ENCODE measurements at regions not wholly inside any gene's neighbourhood (a gene's known extent, or its start where the extent isn't known, plus 50 kb on each side); places are given as distances from the start of the nearest gene placed in this dataset.

- no peak overlapping the region for H3K9ac ChIP-seq (ENCODE audit: low read depth in 2 of 2, low read length in 2 of 2)
- H3K27me3 ChIP-seq: no peaks in the 10 kb centered on the region
- intact Hi-C loops (cut with DNase I): no loop called here
- H3K4me1 ChIP-seq: no peaks in the 10 kb centered on the region
- DNase-seq: no peak
- no peaks in the 10 kb centered on the region for H3K9me3 ChIP-seq
- no peak overlapping the region for H3K27ac ChIP-seq
- H3K4me3 ChIP-seq: no peak overlapping the region
- no peaks in the 10 kb centered on the region for H3K36me3 ChIP-seq
- no peak for TF ChIP-seq CTCF (IDR thresholded peaks at IDR 0.05)
Observed at GRCh38 chr11:131109790-131110189, 193.5 kb upstream of the SNX19 start.

GRCh38 chr11:131111775-131112174 is 195.5 kb upstream of the SNX19 start:
- no peaks in the 10 kb centered on the region for H3K27me3 ChIP-seq
- DNase-seq: no peak
- H3K9me3 ChIP-seq: no peaks in the 10 kb centered on the region
- H3K27ac ChIP-seq: no peak overlapping the region
- TF ChIP-seq CTCF (IDR thresholded peaks at IDR 0.05): no peak
- H3K36me3 ChIP-seq: no peaks in the 10 kb centered on the region
- H3K9ac ChIP-seq (ENCODE audit: low read depth in 2 of 2, low read length in 2 of 2): no peak overlapping the region
- no peaks in the 10 kb centered on the region for H3K4me1 ChIP-seq
- no peak overlapping the region for H3K4me3 ChIP-seq
- intact Hi-C loops (cut with DNase I): no loop called here

- DNase-seq: no peak
- Histone ChIP-seq H3K27ac (no peak overlapping the region), H3K27me3 (no peaks in the 10 kb centered on the region), H3K36me3 (no peaks in the 10 kb centered on the region), H3K9ac (ENCODE audit: low read depth in 2 of 2, low read length in 2 of 2) (no peak overlapping the region), H3K4me3 (no peak overlapping the region), H3K9me3 (no peaks in the 10 kb centered on the region), H3K4me1 (no peaks in the 10 kb centered on the region)
- TF ChIP-seq CTCF (IDR thresholded peaks at IDR 0.05): no peak
- intact Hi-C loops (cut with DNase I): no loop called here
Observed at GRCh38 chr11:131118247-131118646, 202.0 kb upstream of the SNX19 start.

- intact Hi-C loops (cut with DNase I): no loop called here
- no peaks in the 10 kb centered on the region for H3K36me3 ChIP-seq
- no peaks in the 10 kb centered on the region for H3K4me1 ChIP-seq
- no peak for DNase-seq
- H3K9me3 ChIP-seq: no peaks in the 10 kb centered on the region
- no peaks in the 10 kb centered on the region for H3K27me3 ChIP-seq
- H3K27ac ChIP-seq: no peak overlapping the region
- no peak overlapping the region for H3K4me3 ChIP-seq
- no peak for TF ChIP-seq CTCF (IDR thresholded peaks at IDR 0.05)
- H3K9ac ChIP-seq (ENCODE audit: low read depth in 2 of 2, low read length in 2 of 2): no peak overlapping the region
Observed at GRCh38 chr11:131121426-131122333, 205.4 kb upstream of the SNX19 start.

- intact Hi-C loops (cut with DNase I): no loop called here
- DNase-seq: no peak
- Histone ChIP-seq H3K27me3 (no peaks in the 10 kb centered on the region), H3K9ac (ENCODE audit: low read depth in 2 of 2, low read length in 2 of 2) (no peak overlapping the region), H3K4me3 (no peak overlapping the region), H3K4me1 (no peaks in the 10 kb centered on the region), H3K9me3 (no peaks in the 10 kb centered on the region), H3K36me3 (no peaks in the 10 kb centered on the region), H3K27ac (no peak overlapping the region)
- no peak for TF ChIP-seq CTCF (IDR thresholded peaks at IDR 0.05)
Observed at GRCh38 chr11:131122448-131122847, 206.2 kb upstream of the SNX19 start.
